ENCODE measurements at regions not wholly inside any gene's neighbourhood (a gene's known extent, or its start where the extent isn't known, plus 50 kb on each side); places are given as distances from the start of the nearest gene placed in this dataset.

GRCh38 chr13:109454167-109454917, 332.0 kb downstream of the IRS2 start:
- DNase-seq (ENCODE audit: low read depth in 3 of 3, low spot score in 2 of 3), result no peak

GRCh38 chr13:109451726-109452125, 334.7 kb downstream of the IRS2 start:
- DNase-seq (ENCODE audit: low read depth in 3 of 3, low spot score in 2 of 3), result no peak

DNA sequence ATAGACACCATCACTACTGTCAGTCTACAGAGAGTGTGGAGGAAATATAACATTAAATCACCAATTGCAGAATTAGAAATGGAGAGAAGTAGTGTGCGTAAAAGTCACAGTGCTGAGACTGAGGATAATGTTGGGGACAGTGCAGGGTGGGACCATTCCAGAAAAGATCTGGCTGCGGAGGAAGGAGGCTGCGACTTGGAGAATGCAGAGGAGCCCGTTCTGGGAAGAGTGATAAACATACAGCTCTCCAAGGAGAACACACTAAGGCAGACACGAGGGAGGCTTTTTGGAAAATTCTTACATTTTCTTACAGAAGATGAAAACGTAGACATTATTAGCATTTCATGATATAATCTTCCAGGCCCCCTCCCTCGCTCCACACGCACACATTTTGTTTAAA, 337.8 kb downstream of the IRS2 start:
- no peak for DNase-seq (ENCODE audit: low read depth in 3 of 3, low spot score in 2 of 3)

GRCh38 chr13:109447667-109448066, 338.7 kb downstream of the IRS2 start:
- DNase-seq (ENCODE audit: low read depth in 3 of 3, low spot score in 2 of 3), result no peak

- no peak for DNase-seq (ENCODE audit: low read depth in 3 of 3, low spot score in 2 of 3)
Observed at GRCh38 chr13:109440320-109440719, 346.1 kb downstream of the IRS2 start.

DNA sequence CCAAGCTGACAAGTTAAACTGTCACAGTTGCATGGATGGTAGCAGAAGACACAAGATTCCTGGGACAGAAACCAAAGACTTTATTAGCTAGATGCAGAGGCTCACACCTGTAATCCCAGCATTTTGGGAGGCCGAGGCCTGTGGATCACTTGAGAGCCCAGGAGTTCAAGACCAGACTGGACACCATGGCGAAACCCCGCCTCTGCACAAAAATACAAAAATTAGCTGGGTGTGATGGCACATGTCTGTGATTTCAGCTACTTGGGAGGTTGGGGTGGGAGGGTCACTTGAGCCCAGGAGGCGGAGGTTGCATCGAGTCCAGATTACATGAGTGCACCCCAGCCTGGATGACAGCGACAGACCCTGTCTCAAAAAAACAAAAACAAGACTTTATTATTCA, 346.6 kb downstream of the IRS2 start:
- no peak for DNase-seq (ENCODE audit: low read depth in 3 of 3, low spot score in 2 of 3)

DNA sequence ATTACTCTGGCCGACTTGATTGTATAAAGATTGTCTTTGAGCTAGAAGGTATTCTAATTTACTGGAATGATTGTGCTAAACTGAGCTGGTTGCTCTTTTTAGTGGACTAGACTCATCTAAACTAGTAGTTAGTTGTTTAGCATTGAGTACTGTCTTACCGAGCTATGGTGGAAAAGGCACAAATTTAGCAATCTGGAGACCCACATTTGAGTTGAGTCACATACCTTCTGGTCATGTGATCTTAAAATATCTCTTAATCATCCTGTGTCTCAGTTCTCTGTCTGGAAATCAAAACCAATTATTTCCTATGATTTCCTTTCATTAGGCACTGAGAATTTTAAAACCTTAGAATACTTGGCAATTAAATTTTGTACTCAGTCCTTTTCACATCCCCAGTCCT, 349.5 kb downstream of the IRS2 start:
- no peak for DNase-seq (ENCODE audit: low read depth in 3 of 3, low spot score in 2 of 3)

DNA sequence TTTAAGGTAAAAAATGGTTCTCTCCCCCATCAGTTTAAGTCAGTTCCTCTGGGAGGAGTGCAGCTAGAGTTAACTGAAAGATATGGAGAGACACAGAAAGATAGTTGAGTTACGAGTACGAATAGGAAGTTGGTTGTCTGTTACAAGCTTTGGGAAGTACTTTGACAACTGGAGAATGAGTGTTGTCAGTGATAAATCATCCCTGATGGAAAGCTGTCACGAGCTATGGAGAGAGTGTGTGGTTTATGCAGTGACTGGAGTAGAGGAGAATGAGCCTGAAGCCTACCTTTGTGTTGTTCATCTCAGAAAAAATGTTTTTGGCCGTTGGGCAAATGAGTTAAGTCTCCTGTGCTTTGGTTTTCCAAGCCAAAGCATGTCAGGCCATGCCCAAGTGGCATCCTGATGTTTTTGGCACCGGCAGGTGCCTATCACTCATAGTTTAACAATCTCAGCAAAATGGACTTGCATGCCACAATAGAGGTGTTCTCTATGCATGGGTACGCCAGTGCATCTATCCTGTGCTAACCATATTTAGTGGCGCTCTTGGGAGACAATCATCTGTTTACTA, 350.2 kb downstream of the IRS2 start:
- DNase-seq (ENCODE audit: low read depth in 3 of 3, low spot score in 2 of 3), result no peak

DNA sequence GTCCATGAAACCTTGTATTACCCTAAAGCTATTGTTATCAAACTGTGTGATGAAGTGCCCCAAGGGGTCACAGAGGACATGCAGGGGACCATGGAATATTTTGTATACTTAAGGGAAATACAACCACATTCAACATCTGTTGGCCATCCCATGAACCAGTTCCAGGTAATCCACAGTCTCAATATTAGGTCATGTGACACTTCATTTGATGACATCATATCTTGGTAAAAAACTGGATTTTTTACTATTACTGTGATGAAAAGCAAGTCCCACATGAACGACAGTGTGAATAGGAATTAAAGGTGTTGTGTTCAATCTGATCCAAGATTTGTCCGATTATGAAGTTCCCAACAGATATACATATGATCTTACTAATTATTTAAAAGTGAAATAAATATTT, 355.2 kb downstream of the IRS2 start:
- DNase-seq (ENCODE audit: low read depth in 3 of 3, low spot score in 2 of 3), result no peak

- no peak for DNase-seq (ENCODE audit: low read depth in 3 of 3, low spot score in 2 of 3)
Observed at GRCh38 chr13:109428146-109428545, 358.2 kb downstream of the IRS2 start.

GRCh38 chr13:109427695-109428094, 358.7 kb downstream of the IRS2 start:
- DNase-seq (ENCODE audit: low read depth in 3 of 3, low spot score in 2 of 3), result no peak

GRCh38 chr13:109427148-109427547, 359.2 kb downstream of the IRS2 start:
- no peak for DNase-seq (ENCODE audit: low read depth in 3 of 3, low spot score in 2 of 3)

GRCh38 chr13:109426690-109426990, 359.7 kb downstream of the IRS2 start:
- DNase-seq (ENCODE audit: low read depth in 3 of 3, low spot score in 2 of 3), result no peak

- DNase-seq (ENCODE audit: low read depth in 3 of 3, low spot score in 2 of 3), result no peak
Observed at GRCh38 chr13:109425821-109426689, 360.3 kb downstream of the IRS2 start.

DNA sequence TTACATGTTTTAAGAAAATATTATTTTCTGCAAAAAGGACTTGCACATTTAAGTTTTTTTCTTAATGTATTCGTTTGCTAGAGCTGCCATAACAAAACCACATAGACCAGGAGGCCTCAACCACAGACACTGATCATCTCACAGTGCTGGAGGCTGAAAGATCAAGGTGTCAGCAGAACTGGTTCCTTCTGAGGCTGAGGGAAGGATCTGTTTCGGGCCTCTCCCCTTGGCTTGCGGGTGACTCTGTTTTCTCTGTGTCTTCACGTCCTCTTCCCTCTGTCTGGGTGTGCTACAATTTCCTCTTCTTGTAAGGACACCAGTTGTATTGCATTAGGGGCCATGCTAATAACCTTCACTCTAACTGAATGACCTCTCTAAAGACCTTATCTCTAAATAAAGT, 364.2 kb downstream of the IRS2 start:
- DNase-seq (ENCODE audit: low read depth in 3 of 3, low spot score in 2 of 3), result no peak

- DNase-seq (ENCODE audit: low read depth in 3 of 3, low spot score in 2 of 3), result no peak
Observed at GRCh38 chr13:109419896-109420295, 366.5 kb downstream of the IRS2 start.

GRCh38 chr13:109418111-109418510, 368.3 kb downstream of the IRS2 start:
- no peak for DNase-seq (ENCODE audit: low read depth in 3 of 3, low spot score in 2 of 3)

DNA sequence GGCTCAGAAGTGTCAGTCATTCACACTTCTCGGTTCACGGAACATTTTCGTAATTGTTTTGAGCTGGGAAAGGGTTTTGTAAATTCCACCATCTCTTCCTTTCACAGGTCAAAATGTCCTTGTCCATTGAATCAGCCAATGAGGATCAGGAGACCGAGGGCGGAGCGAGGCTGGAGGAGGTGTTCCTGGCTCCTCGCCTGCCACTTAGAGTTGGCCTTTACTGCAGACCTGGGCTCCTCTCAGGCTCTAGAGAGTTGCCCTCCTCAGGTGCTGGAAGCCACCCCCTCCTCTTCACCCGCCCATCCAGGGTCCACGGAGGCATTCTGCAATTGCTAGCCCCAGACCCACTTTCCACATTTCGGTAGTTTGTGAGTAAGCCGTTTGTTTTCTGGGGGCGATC, 370.4 kb downstream of the IRS2 start:
- no peak for DNase-seq (ENCODE audit: low read depth in 3 of 3, low spot score in 2 of 3)

DNA sequence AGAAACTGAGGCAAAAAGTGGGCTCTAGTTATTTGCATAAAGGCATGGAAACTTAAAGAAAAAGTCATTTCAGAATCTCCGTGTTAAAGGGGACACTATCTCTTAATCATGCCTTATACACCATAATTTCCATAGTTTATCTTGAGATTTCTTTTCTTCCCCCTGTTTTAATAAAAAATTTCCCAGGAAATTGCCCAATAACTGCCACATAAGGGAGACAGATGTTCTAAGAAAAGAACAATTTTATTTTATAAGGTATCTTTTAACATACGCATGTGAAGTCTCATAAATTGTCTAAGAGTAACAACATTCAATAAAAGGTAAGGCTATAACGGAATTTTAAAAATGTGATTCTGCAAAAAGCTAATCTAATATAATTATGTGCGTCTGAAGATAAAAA, 371.3 kb downstream of the IRS2 start:
- no peak for DNase-seq (ENCODE audit: low read depth in 3 of 3, low spot score in 2 of 3)

- peak; percentile 48 to 56 (median 55) for DNase-seq (ENCODE audit: low read depth in 3 of 3, low spot score in 2 of 3)
Observed at GRCh38 chr13:109412283-109412901, 374.0 kb downstream of the IRS2 start.

DNA sequence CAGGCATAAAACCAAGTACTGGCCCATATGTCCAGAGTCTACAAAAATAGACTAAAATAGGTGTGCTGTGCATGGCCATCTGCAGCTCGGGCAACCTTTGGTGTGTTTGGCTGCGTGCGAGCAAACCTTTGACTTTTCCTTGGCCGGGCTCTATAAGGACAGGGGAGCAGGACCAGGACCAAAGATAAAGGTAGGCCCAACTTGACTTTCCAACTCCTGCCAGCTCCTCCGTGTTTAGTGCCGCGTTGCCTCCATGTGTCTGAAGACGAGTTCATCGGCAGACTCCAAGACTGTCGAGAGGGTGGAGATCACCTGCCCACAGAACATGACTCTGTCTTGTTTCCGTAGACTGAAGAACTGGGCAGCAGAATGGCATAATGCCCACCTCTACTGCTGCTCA, 375.5 kb downstream of the IRS2 start:
- no peak for DNase-seq (ENCODE audit: low read depth in 3 of 3, low spot score in 2 of 3)

Measured in right renal cortex interstitium (tissue), 3 donors.